WERI-Rb-1 (cell line): ENCODE measurements at regions not wholly inside any gene's neighbourhood (a gene's known extent, or its start where the extent isn't known, plus 50 kb on each side); places are given as distances from the start of the nearest gene placed in this dataset.

Experiments used
- DNase-seq: peaks from one replicate; pipeline ENCODE4 v3.0.0-alpha.2; 2020
- H3K27ac ChIP-seq: fragments of 250-450 bp; sonication (Bioruptor Pico); 2 replicates; pipeline ENCODE4 v1.5.1; 2020; ENCODE audit warnings: mild to moderate bottlenecking, moderate library complexity
- H3K27me3 ChIP-seq: fragments of 250-450 bp; sonication (Bioruptor Pico); 2 replicates; pipeline ENCODE4 v1.5.1; 2021; ENCODE audit warnings: mild to moderate bottlenecking, low read depth, moderate library complexity; ENCODE audit not compliant: insufficient read depth, severe bottlenecking
- H3K36me3 ChIP-seq: fragments of 250-450 bp; sonication (Bioruptor Pico); 2 replicates; pipeline ENCODE4 v1.5.1; 2020; ENCODE audit warnings: mild to moderate bottlenecking, moderate library complexity
- H3K4me3 ChIP-seq: 2 replicates; pipeline ENCODE4 v1.5.1; 2011; ENCODE audit warnings: low read depth, mild to moderate bottlenecking, control low read depth, low read length
- H3K9me3 ChIP-seq: fragments of 250-450 bp; sonication (Bioruptor Pico); 2 replicates; pipeline ENCODE4 v1.5.1; 2021; ENCODE audit warnings: mild to moderate bottlenecking, moderate library complexity; ENCODE audit not compliant: severe bottlenecking
- CTCF ChIP-seq: IDR thresholded peaks from 2 replicates; pipeline ENCODE4 v1.5.1; 2011; ENCODE audit warnings: low read depth, mild to moderate bottlenecking, control low read depth, inconsistent platforms, low read length

GRCh38 chr10:130656582-130657133 lies 520.5 kb downstream of the GLRX3 start:
- TF ChIP-seq CTCF, result no peak
- Histone ChIP-seq H3K27me3 (no peaks in the 10 kb centered on the region), H3K9me3 (no peaks in the 10 kb centered on the region), H3K36me3 (no peaks in the 10 kb centered on the region), H3K4me3 (no peak overlapping the region), H3K27ac (no peak overlapping the region)
- no peak for DNase-seq

DNA sequence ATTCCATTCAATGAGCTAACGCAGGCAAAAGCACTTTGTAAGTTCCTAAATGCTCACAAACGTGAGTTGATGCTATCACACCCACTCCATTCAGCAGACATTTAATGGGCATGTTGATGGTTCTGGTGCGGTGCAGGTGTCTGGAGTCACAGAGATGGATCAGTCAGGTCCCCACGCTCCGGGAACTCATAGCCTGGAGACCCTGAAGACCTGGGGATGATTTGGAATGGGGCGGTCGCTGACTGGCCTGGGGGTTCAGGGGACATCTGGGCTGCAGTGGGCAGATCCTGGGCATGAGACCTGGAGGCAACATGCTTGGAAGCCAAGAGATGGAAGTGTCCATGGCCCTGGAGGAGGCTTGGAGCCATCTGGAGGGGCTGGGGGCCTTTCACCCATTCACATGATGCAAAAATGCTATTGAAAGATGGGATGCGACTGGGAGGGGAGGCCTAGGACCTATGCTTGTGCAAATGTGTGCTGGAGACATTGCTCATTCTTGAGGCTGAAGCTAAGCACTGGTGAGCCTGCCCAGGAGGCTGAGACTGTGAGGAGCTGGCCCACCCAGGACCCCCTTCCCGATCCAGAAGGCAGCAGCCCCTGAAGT lies 522.6 kb downstream of the GLRX3 start:
- H3K36me3 ChIP-seq, result no peaks in the 10 kb centered on the region
- H3K27ac ChIP-seq, result no peak overlapping the region
- no peak overlapping the region for H3K4me3 ChIP-seq
- no peaks in the 10 kb centered on the region for H3K27me3 ChIP-seq
- TF ChIP-seq CTCF, result no peak
- no peaks in the 10 kb centered on the region for H3K9me3 ChIP-seq
- no peak for DNase-seq

DNA sequence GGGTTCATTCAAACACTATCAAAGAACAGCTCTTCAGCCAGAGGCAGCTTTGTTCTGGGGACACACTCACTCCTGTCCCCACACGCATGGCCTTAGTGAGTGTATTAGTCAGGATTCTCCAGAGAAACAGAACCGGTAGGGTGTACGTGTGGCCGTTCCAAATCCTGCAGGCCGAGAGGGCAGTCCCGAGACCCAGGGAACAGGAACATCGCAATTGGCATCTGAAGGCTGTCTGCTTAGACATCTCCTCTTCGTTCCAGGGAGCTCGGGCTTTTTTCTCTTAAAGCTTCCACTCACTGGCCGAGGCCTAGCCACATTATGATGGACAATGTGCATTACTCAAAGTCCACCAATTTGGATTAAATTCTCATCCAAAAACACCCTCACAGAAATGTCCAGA lies 523.3 kb downstream of the GLRX3 start:
- Histone ChIP-seq H3K4me3 (no peak overlapping the region), H3K9me3 (no peaks in the 10 kb centered on the region), H3K27me3 (no peaks in the 10 kb centered on the region), H3K27ac (no peak overlapping the region), H3K36me3 (no peaks in the 10 kb centered on the region)
- TF ChIP-seq CTCF, result no peak
- no peak for DNase-seq

DNA sequence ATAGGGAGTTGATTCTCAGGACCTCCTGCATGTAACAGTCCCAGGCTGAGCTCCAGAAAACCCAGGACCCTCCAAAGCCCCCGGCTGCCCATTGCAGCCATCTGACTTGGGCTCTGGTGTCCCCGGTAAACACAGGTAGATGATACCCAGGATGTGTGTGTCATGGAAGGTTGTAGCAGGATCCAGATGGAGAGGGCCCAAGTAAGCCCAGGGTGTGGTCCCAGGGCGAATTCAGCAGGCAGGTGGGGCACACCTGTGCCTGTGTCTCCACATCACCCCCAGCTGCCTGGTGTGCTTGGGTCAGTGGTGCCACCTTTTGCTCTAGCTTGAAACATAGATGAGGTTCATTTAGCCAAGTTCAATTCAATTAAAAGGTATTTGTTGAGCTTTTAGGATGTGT lies 524.1 kb downstream of the GLRX3 start:
- Histone ChIP-seq H3K9me3 (no peaks in the 10 kb centered on the region), H3K27ac (no peak overlapping the region), H3K36me3 (no peaks in the 10 kb centered on the region), H3K4me3 (no peak overlapping the region), H3K27me3 (no peaks in the 10 kb centered on the region)
- TF ChIP-seq CTCF, result no peak
- no peak for DNase-seq

DNA sequence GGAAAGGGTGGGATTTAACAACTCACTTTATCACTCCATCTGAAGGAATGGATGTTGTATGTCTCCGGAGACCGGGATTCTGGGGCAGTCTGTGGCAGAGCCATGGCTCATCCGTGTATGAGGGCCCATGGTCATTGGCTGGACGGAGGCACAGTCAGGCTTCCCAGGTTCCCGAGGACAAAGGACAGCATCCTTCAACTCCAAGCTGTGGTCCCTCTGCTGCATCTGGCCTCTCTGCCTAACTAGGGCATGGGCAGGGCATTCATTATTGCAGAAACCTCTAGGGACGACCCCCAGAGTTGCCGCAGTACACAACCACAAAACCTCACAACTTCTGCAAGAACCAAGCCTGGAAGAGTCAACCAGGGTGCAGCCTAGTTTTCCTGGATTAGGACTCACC lies 525.2 kb downstream of the GLRX3 start:
- no peaks in the 10 kb centered on the region for H3K9me3 ChIP-seq
- TF ChIP-seq CTCF, result no peak
- no peak for DNase-seq
- no peak overlapping the region for H3K4me3 ChIP-seq
- H3K27me3 ChIP-seq, result no peaks in the 10 kb centered on the region
- H3K36me3 ChIP-seq, result no peaks in the 10 kb centered on the region
- H3K27ac ChIP-seq, result no peak overlapping the region

- no peaks in the 10 kb centered on the region for H3K36me3 ChIP-seq
- no peak overlapping the region for H3K4me3 ChIP-seq
- no peak for TF ChIP-seq CTCF
- H3K9me3 ChIP-seq, result no peaks in the 10 kb centered on the region
- H3K27ac ChIP-seq, result no peak overlapping the region
- no peaks in the 10 kb centered on the region for H3K27me3 ChIP-seq
- no peak for DNase-seq
These were observed 526.6 kb downstream of the GLRX3 start for GRCh38 chr10:130662775-130663174.
